ENCODE measurements at regions not wholly inside any gene's neighbourhood (a gene's known extent, or its start where the extent isn't known, plus 50 kb on each side); places are given as distances from the start of the nearest gene placed in this dataset.

DNA sequence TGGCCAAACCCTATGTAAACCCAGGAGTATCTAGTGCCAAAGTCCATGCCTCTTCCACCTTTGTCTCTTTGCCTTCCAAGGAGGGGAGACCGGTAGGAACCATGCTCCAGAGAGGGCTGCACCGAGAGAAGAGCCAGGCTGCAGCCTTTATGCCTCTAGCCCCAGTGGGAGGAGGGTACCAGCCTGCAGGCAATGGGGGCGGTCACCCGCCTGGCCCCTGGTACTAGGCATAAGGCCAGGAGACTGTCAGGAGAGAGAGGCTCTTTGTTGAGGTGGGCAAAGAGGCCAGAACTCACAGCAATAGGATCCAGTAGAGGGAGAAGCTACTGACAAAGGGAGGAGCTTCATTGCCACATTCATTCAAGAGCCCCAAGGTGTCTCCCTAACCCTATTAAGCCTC lies 146.6 kb upstream of the PDE1C start:
- TF ChIP-seq TAF1 (IDR thresholded peaks at IDR 0.05; ENCODE audit: low read depth) (no peak), MAX (IDR thresholded peaks at IDR 0.05) (no peak), EGR1 (IDR thresholded peaks at IDR 0.05) (no peak)

Data from Ishikawa (cell line).